Esophagus squamous epithelium (tissue), 4 donors: ENCODE measurements at regions not wholly inside any gene's neighbourhood (a gene's known extent, or its start where the extent isn't known, plus 50 kb on each side); places are given as distances from the start of the nearest gene placed in this dataset.

ENCODE experiments used
- POLR2A ChIP-seq, 4 donors: fragments of 450-650 bp; IDR thresholded peaks; one replicate each; pipeline ENCODE4 v1.6.1; 2017; ENCODE audit warnings: antibody characterized with exemption in 4 of 4, mild to moderate bottlenecking in 4 of 4, moderate library complexity in 3 of 4
- TF ChIP-seq, protein P1 (sequence below), 6 experiments: fragments of 450-650 bp in 4 of 6; fragments of 200-600 bp in 2 of 6; sonication (generic) in 2 of 6; IDR thresholded peaks; one replicate each; pipeline ENCODE4 v1.5.1; 2016 to 2019; ENCODE audit warnings: antibody characterized with exemption in 6 of 6, mild to moderate bottlenecking in 4 of 6, moderate library complexity in 4 of 6

- TF ChIP-seq, protein P1, sequence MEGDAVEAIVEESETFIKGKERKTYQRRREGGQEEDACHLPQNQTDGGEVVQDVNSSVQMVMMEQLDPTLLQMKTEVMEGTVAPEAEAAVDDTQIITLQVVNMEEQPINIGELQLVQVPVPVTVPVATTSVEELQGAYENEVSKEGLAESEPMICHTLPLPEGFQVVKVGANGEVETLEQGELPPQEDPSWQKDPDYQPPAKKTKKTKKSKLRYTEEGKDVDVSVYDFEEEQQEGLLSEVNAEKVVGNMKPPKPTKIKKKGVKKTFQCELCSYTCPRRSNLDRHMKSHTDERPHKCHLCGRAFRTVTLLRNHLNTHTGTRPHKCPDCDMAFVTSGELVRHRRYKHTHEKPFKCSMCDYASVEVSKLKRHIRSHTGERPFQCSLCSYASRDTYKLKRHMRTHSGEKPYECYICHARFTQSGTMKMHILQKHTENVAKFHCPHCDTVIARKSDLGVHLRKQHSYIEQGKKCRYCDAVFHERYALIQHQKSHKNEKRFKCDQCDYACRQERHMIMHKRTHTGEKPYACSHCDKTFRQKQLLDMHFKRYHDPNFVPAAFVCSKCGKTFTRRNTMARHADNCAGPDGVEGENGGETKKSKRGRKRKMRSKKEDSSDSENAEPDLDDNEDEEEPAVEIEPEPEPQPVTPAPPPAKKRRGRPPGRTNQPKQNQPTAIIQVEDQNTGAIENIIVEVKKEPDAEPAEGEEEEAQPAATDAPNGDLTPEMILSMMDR (IDR thresholded peaks at IDR 0.05): no peak
- TF ChIP-seq POLR2A (IDR thresholded peaks at IDR 0.05): no peak
Measured at GRCh38 chr10:78981257-78981969, 87.4 kb upstream of the ZMIZ1 start.
